GM23338 (cell line): ENCODE measurements at regions not wholly inside any gene's neighbourhood (a gene's known extent, or its start where the extent isn't known, plus 50 kb on each side); places are given as distances from the start of the nearest gene placed in this dataset.

Source experiments
- ATAC-seq: fragments of 200-7000 bp; cut with Tn5 transposase; 3 replicates; pipeline ENCODE4 v1.9.1; 2020
- DNase-seq: peaks from one replicate; pipeline ENCODE4 v3.0.0-alpha.2; 2015; ENCODE audit warnings: low spot score
- H2AFZ ChIP-seq: fragments of 200-600 bp; sonication (generic); 2 replicates; pipeline ENCODE4 v1.8.0; 2016; ENCODE audit warnings: antibody characterized with exemption, mild to moderate bottlenecking, moderate library complexity
- H3F3A ChIP-seq: fragments of 200-600 bp; sonication (generic); replicated peaks from 2 replicates; pipeline ENCODE4 v1.8.0; 2017; ENCODE audit warnings: antibody characterized with exemption, mixed run types, low read depth
- H3K27ac ChIP-seq: fragments of 200-600 bp; sonication (generic); 2 replicates; pipeline ENCODE4 v1.6.1; 2016; ENCODE audit warnings: low read depth
- H3K27me3 ChIP-seq: fragments of 200-600 bp; sonication (generic); 2 replicates; pipeline ENCODE4 v1.8.0; 2016; ENCODE audit warnings: mild to moderate bottlenecking, mixed run types, moderate library complexity; ENCODE audit not compliant: insufficient read depth
- H3K36me3 ChIP-seq: fragments of 200-600 bp; sonication (generic); 2 replicates; pipeline ENCODE4 v1.8.0; 2016; ENCODE audit warnings: mild to moderate bottlenecking; ENCODE audit not compliant: insufficient read depth
- H3K4me1 ChIP-seq: fragments of 200-600 bp; sonication (generic); 2 replicates; pipeline ENCODE4 v1.8.0; 2016; ENCODE audit warnings: mild to moderate bottlenecking, moderate library complexity; ENCODE audit not compliant: insufficient read depth
- H3K4me2 ChIP-seq: fragments of 200-600 bp; sonication (generic); 2 replicates; pipeline ENCODE4 v1.7.1; 2017; ENCODE audit warnings: mixed run types
- H3K4me3 ChIP-seq: fragments of 200-600 bp; sonication (generic); 2 replicates; pipeline ENCODE4 v1.6.1; 2016; ENCODE audit warnings: mixed run types
- H3K79me2 ChIP-seq: fragments of 200-600 bp; sonication (generic); replicated peaks from 2 replicates; pipeline ENCODE4 v1.8.0; 2017; ENCODE audit warnings: mild to moderate bottlenecking; ENCODE audit not compliant: insufficient read depth
- H3K9me2 ChIP-seq: fragments of 200-600 bp; sonication (generic); 2 replicates; pipeline ENCODE4 v1.8.0; 2017; ENCODE audit not compliant: insufficient read depth
- H4K20me1 ChIP-seq: fragments of 200-600 bp; sonication (generic); replicated peaks from 2 replicates; pipeline ENCODE4 v1.8.0; 2017; ENCODE audit warnings: mild to moderate bottlenecking; ENCODE audit not compliant: insufficient read depth
- H3K27ac Mint-ChIP-seq: 2 replicates; pipeline ENCODE4 v1.8.0; 2020; ENCODE audit warnings: inconsistent platforms, mild to moderate bottlenecking, moderate library complexity, mixed read lengths
- H3K27me3 Mint-ChIP-seq: 3 replicates; pipeline ENCODE4 v1.8.0; 2022; ENCODE audit warnings: low read depth, mild to moderate bottlenecking, moderate library complexity, mixed read lengths, inconsistent platforms; ENCODE audit not compliant: insufficient read depth, poor library complexity
- H3K36me3 Mint-ChIP-seq: 3 replicates; pipeline ENCODE4 v1.8.0; 2021; ENCODE audit warnings: low read depth, mild to moderate bottlenecking, inconsistent platforms, moderate library complexity, mixed read lengths
- H3K4me1 Mint-ChIP-seq: 3 replicates; pipeline ENCODE4 v1.8.0; 2020; ENCODE audit warnings: mild to moderate bottlenecking, inconsistent platforms, mixed read lengths
- H3K4me3 Mint-ChIP-seq: 3 replicates; pipeline ENCODE4 v1.8.0; 2021; ENCODE audit warnings: moderate library complexity, mild to moderate bottlenecking, inconsistent platforms, mixed read lengths
- H3K9me3 Mint-ChIP-seq: 3 replicates; pipeline ENCODE4 v1.8.0; 2020; ENCODE audit warnings: moderate library complexity, mild to moderate bottlenecking, inconsistent platforms, mixed read lengths
- ETS1 ChIP-seq: IDR thresholded peaks from 2 replicates; pipeline ENCODE4 v1.6.1; 2016; ENCODE audit warnings: antibody characterized with exemption
- EZH2phosphoT487 ChIP-seq: fragments of 200-600 bp; sonication (generic); IDR thresholded peaks from one replicate; pipeline ENCODE4 v1.8.1; 2018; ENCODE audit warnings: antibody characterized with exemption; ENCODE audit not compliant: unreplicated experiment
- JUNB ChIP-seq: IDR thresholded peaks from one replicate; pipeline ENCODE4 v1.6.1; 2016; ENCODE audit warnings: antibody characterized with exemption; ENCODE audit not compliant: unreplicated experiment
- NANOG ChIP-seq: IDR thresholded peaks from 2 replicates; pipeline ENCODE4 v1.6.1; 2016; ENCODE audit warnings: antibody characterized with exemption, borderline replicate concordance
- ZNF114 ChIP-seq: fragments of 250-450 bp; sonication (Bioruptor Pico); IDR thresholded peaks from 2 replicates; pipeline ENCODE4 v1.5.0; 2020; ENCODE audit warnings: mild to moderate bottlenecking, moderate library complexity
- ZNF331 ChIP-seq: fragments of 250-450 bp; sonication (Bioruptor Pico); IDR thresholded peaks from 2 replicates; pipeline ENCODE4 v1.5.0; 2020; ENCODE audit warnings: low read depth, mild to moderate bottlenecking, moderate library complexity
- ZNF462 ChIP-seq: fragments of 250-450 bp; sonication (Bioruptor Pico); IDR thresholded peaks from 2 replicates; pipeline ENCODE4 v1.5.0; 2020; ENCODE audit warnings: mild to moderate bottlenecking, moderate library complexity

- Mint-ChIP-seq H3K4me3 (no peak overlapping the region), H3K4me1 (peaks cover 2% of the 10 kb centered on the region; the same call in 1 of the 3 replicates), H3K27me3 (no peaks in the 10 kb centered on the region), H3K36me3 (no peaks in the 10 kb centered on the region; the same call in 2 of the 3 replicates), H3K9me3 (no peaks in the 10 kb centered on the region), H3K27ac (no peak overlapping the region)
- H3K4me1 ChIP-seq = no peaks in the 10 kb centered on the region
- no peaks in the 10 kb centered on the region for H3K9me2 ChIP-seq
- H3K36me3 ChIP-seq = no peaks in the 10 kb centered on the region
- H3K27ac ChIP-seq = no peak overlapping the region
- H3K4me2 ChIP-seq = no peak overlapping the region
- ATAC-seq (no peak), DNase-seq (peak; percentile 11)
- H4K20me1 ChIP-seq = no peaks in the 10 kb centered on the region
- TF ChIP-seq EZH2phosphoT487 = no peak
- no peak for TF ChIP-seq ZNF462 (CRISPR knock-in tag)
- TF ChIP-seq ZNF114 (CRISPR knock-in tag) = no peak
- no peak for TF ChIP-seq JUNB
- no peak for TF ChIP-seq ETS1
- no peak for TF ChIP-seq ZNF331
- TF ChIP-seq NANOG = no peak
- H3K79me2 ChIP-seq = no peaks in the 10 kb centered on the region
- no peak overlapping the region for H2AFZ ChIP-seq
- H3K27me3 ChIP-seq = no peaks in the 10 kb centered on the region
- H3F3A ChIP-seq = no peaks in the 10 kb centered on the region
- H3K4me3 ChIP-seq = no peak overlapping the region
These were observed 397.6 kb upstream of the KLHL1 start for GRCh38 chr13:70505809-70506208.
